H1 (cell line): ENCODE measurements at regions not wholly inside any gene's neighbourhood (a gene's known extent, or its start where the extent isn't known, plus 50 kb on each side); places are given as distances from the start of the nearest gene placed in this dataset.

Experiments
- CEBPB ChIP-seq: IDR thresholded peaks from 2 replicates; pipeline ENCODE4 v1.6.1; 2012; ENCODE audit warnings: low read depth, low read length
- CHD1 ChIP-seq: IDR thresholded peaks from 2 replicates; pipeline ENCODE4 v1.6.1; 2012; ENCODE audit warnings: low read depth, low read length, improper control_type of control experiment
- POU5F1 ChIP-seq: IDR thresholded peaks from 2 replicates; pipeline ENCODE4 v1.6.1; 2011; ENCODE audit warnings: low read depth, mild to moderate bottlenecking, low read length, moderate library complexity
- RAD21 ChIP-seq, 2 experiments: IDR thresholded peaks in 1 of 2; conservative IDR thresholded peaks in 1 of 2; 2 replicates each; pipeline ENCODE4 v1.6.1; 2011; ENCODE audit warnings: low read depth in 2 of 2, low read length in 2 of 2, improper control_type of control experiment in 1 of 2, inconsistent platforms in 1 of 2, mild to moderate bottlenecking in 1 of 2, moderate library complexity in 1 of 2
- RBBP5 ChIP-seq: IDR thresholded peaks from 2 replicates; pipeline ENCODE4 v1.7.1; 2012; ENCODE audit warnings: low read depth, mild to moderate bottlenecking, inconsistent platforms, low read length, moderate library complexity, borderline replicate concordance
- SIN3A ChIP-seq, 2 experiments: IDR thresholded peaks in 1 of 2; conservative IDR thresholded peaks in 1 of 2; 2 replicates each; pipeline ENCODE4 v1.6.1; 2011 to 2012; ENCODE audit warnings: low read length in 2 of 2, improper control_type of control experiment in 1 of 2, low read depth in 1 of 2, mild to moderate bottlenecking in 1 of 2
- SP2 ChIP-seq: IDR thresholded peaks from 2 replicates; pipeline ENCODE4 v1.6.1; 2012; ENCODE audit warnings: mild to moderate bottlenecking, low read length, inconsistent platforms
- TAF7 ChIP-seq: optimal IDR thresholded peaks from 2 replicates; pipeline ENCODE3; 2011; ENCODE audit warnings: low read depth, mild to moderate bottlenecking, inconsistent platforms, low read length, moderate library complexity, borderline replicate concordance
- YY1 ChIP-seq: IDR thresholded peaks from 2 replicates; pipeline ENCODE4 v1.6.1; 2011; ENCODE audit warnings: low read depth, mild to moderate bottlenecking, low read length
- TF ChIP-seq, protein P1 (sequence below): fragments of 300-600 bp; sonication (generic); IDR thresholded peaks from 2 replicates; pipeline ENCODE4 v1.7.1; 2012; ENCODE audit warnings: low read length, moderate library complexity, mild to moderate bottlenecking, inconsistent platforms; ENCODE audit not compliant: insufficient replicate concordance
- TF ChIP-seq, protein P2 (sequence below): IDR thresholded peaks from 2 replicates; pipeline ENCODE4 v1.6.1; 2011; ENCODE audit warnings: low read depth, mild to moderate bottlenecking, low read length; ENCODE audit not compliant: insufficient read depth

DNA sequence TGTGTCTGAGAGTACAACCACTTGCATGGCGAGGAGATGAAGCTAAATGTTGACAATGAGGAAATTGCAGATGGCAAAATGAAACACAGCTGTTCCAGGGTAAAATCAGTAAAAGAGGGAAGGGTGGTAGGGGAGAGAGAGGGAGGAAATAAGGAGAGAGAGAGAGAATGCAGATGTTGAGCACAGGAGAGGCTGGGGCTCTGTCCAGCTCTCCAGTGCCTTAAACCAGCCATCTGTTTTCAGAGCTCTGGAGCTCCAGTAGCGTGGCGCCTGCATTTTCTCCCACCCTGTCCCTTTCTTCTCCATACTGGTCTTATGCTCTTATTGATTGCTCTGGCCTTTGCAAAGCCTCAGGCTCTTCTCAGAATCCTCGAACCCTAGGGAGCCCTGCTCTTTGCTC, 52.7 kb upstream of the BOD1L2 start (continued):
- TF ChIP-seq, protein P1, sequence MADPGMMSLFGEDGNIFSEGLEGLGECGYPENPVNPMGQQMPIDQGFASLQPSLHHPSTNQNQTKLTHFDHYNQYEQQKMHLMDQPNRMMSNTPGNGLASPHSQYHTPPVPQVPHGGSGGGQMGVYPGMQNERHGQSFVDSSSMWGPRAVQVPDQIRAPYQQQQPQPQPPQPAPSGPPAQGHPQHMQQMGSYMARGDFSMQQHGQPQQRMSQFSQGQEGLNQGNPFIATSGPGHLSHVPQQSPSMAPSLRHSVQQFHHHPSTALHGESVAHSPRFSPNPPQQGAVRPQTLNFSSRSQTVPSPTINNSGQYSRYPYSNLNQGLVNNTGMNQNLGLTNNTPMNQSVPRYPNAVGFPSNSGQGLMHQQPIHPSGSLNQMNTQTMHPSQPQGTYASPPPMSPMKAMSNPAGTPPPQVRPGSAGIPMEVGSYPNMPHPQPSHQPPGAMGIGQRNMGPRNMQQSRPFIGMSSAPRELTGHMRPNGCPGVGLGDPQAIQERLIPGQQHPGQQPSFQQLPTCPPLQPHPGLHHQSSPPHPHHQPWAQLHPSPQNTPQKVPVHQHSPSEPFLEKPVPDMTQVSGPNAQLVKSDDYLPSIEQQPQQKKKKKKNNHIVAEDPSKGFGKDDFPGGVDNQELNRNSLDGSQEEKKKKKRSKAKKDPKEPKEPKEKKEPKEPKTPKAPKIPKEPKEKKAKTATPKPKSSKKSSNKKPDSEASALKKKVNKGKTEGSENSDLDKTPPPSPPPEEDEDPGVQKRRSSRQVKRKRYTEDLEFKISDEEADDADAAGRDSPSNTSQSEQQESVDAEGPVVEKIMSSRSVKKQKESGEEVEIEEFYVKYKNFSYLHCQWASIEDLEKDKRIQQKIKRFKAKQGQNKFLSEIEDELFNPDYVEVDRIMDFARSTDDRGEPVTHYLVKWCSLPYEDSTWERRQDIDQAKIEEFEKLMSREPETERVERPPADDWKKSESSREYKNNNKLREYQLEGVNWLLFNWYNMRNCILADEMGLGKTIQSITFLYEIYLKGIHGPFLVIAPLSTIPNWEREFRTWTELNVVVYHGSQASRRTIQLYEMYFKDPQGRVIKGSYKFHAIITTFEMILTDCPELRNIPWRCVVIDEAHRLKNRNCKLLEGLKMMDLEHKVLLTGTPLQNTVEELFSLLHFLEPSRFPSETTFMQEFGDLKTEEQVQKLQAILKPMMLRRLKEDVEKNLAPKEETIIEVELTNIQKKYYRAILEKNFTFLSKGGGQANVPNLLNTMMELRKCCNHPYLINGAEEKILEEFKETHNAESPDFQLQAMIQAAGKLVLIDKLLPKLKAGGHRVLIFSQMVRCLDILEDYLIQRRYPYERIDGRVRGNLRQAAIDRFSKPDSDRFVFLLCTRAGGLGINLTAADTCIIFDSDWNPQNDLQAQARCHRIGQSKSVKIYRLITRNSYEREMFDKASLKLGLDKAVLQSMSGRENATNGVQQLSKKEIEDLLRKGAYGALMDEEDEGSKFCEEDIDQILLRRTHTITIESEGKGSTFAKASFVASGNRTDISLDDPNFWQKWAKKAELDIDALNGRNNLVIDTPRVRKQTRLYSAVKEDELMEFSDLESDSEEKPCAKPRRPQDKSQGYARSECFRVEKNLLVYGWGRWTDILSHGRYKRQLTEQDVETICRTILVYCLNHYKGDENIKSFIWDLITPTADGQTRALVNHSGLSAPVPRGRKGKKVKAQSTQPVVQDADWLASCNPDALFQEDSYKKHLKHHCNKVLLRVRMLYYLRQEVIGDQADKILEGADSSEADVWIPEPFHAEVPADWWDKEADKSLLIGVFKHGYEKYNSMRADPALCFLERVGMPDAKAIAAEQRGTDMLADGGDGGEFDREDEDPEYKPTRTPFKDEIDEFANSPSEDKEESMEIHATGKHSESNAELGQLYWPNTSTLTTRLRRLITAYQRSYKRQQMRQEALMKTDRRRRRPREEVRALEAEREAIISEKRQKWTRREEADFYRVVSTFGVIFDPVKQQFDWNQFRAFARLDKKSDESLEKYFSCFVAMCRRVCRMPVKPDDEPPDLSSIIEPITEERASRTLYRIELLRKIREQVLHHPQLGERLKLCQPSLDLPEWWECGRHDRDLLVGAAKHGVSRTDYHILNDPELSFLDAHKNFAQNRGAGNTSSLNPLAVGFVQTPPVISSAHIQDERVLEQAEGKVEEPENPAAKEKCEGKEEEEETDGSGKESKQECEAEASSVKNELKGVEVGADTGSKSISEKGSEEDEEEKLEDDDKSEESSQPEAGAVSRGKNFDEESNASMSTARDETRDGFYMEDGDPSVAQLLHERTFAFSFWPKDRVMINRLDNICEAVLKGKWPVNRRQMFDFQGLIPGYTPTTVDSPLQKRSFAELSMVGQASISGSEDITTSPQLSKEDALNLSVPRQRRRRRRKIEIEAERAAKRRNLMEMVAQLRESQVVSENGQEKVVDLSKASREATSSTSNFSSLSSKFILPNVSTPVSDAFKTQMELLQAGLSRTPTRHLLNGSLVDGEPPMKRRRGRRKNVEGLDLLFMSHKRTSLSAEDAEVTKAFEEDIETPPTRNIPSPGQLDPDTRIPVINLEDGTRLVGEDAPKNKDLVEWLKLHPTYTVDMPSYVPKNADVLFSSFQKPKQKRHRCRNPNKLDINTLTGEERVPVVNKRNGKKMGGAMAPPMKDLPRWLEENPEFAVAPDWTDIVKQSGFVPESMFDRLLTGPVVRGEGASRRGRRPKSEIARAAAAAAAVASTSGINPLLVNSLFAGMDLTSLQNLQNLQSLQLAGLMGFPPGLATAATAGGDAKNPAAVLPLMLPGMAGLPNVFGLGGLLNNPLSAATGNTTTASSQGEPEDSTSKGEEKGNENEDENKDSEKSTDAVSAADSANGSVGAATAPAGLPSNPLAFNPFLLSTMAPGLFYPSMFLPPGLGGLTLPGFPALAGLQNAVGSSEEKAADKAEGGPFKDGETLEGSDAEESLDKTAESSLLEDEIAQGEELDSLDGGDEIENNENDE, result no peak
- no peak for TF ChIP-seq RAD21 (IDR thresholded peaks at IDR 0.05 in 1 of 2, conservative IDR thresholded peaks at IDR 0.05 in 1 of 2; ENCODE audit: low read depth in 2 of 2, low read length in 2 of 2)
- TF ChIP-seq SP2, result no peak
- TF ChIP-seq POU5F1, result no peak
- TF ChIP-seq RBBP5, result no peak
- no peak for TF ChIP-seq CEBPB
- TF ChIP-seq, protein P2, sequence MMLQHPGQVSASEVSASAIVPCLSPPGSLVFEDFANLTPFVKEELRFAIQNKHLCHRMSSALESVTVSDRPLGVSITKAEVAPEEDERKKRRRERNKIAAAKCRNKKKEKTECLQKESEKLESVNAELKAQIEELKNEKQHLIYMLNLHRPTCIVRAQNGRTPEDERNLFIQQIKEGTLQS, result no peak
- TF ChIP-seq YY1, result no peak
- no peak for TF ChIP-seq TAF7
- TF ChIP-seq SIN3A (conservative IDR thresholded peaks at IDR 0.05 in 1 of 2, IDR thresholded peaks at IDR 0.05 in 1 of 2; ENCODE audit: low read depth in 1 of 2, low read length in 2 of 2), result no peak
- no peak for TF ChIP-seq CHD1
